HG02885 (cell line): ENCODE measurements at regions not wholly inside any gene's neighbourhood (a gene's known extent, or its start where the extent isn't known, plus 50 kb on each side); places are given as distances from the start of the nearest gene placed in this dataset.

ENCODE experiments used
- ATAC-seq: cut with Tn5 transposase; IDR thresholded peaks from one replicate; pipeline ENCODE4 v1.9.1; 2021; ENCODE audit warnings: mild to moderate bottlenecking; ENCODE audit not compliant: unreplicated experiment, poor library complexity

- no peak for ATAC-seq
Observed at GRCh38 chr21:21715266-21715969, 717.2 kb downstream of the NCAM2 start.

- ATAC-seq, result no peak
Observed at GRCh38 chr21:21722731-21723130, 724.5 kb downstream of the NCAM2 start.

DNA sequence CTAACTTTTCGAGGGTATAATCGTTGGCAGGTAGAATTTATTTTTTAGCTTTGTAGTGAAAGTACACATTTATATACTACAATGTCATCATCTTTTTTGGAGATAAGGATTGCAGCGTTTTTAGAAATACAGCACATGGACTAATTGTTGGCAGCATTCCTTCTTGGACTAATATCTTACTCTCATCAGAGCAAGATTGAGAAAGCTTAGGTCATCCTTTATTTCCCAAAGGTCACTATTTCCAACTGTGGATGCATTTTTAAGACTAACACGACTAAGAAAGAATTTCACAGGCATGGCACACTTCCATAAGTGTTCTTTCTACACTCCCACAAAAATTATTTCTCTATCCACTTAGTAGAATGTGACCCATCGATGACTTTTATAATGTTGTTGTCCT is 732.3 kb downstream of the NCAM2 start:
- ATAC-seq, result no peak

GRCh38 chr21:21731626-21732025 is 733.4 kb downstream of the NCAM2 start:
- ATAC-seq, result no peak

GRCh38 chr21:21734088-21734487 is 735.9 kb downstream of the NCAM2 start:
- no peak for ATAC-seq

DNA sequence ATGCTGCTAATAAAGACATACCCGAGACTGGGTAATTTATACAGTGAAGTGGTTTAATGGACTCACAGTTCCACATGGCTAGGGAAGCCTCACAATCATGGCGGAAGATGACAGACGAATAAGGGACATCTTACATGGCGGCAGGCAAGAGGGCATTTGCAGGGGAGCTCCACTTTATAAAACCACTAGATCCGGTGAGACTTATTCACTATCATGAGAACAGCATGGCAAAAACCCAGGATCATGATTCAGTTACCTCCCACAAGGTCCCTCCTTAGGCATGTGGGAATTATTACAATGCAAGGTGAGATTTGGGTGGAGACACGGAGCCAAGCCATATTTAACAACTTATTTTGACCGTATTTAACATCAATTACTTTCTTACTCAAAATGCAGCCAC is 739.0 kb downstream of the NCAM2 start:
- ATAC-seq, result no peak

DNA sequence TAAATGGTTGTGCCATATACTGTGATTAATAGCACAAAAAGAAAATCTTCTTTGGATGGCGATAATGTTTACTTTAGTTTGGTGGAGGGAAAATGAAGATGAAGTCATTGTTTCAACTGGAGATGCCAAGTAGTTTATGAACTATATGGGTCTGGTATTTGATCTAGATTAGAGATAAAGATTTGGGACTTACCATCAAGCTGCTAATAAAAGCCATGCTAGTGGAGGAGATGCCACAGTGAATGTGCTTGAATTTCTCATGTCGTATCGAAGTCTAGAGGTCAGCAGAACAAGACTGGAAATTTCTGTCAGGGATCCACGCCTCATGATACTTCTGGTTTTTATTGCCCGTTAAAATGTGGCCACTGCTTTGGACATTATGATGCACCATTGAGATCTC is 742.0 kb downstream of the NCAM2 start:
- ATAC-seq, result no peak

GRCh38 chr21:21750124-21750825 is 752.1 kb downstream of the NCAM2 start:
- ATAC-seq, result no peak

GRCh38 chr21:21751286-21751685 is 753.1 kb downstream of the NCAM2 start:
- peak; percentile 77 for ATAC-seq

GRCh38 chr21:21762855-21763254 is 764.6 kb downstream of the NCAM2 start:
- no peak for ATAC-seq

DNA sequence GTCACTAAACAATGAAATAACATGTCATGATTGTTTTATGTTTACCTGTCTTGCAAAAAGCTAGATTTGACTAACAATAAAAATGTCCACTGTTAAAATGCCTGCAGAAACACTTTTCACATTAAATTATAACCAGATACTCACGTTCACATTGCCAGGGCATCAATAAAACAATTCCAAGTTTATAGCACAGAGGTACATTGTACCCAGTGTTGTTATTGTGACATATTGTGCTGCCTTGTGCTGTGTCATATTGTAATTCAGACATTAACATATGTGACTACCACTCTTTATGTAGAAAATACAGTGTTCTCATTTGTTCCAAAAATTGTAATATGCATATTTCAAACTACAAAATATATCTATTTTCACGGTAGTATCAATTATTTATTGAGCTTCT is 766.1 kb downstream of the NCAM2 start:
- no peak for ATAC-seq

DNA sequence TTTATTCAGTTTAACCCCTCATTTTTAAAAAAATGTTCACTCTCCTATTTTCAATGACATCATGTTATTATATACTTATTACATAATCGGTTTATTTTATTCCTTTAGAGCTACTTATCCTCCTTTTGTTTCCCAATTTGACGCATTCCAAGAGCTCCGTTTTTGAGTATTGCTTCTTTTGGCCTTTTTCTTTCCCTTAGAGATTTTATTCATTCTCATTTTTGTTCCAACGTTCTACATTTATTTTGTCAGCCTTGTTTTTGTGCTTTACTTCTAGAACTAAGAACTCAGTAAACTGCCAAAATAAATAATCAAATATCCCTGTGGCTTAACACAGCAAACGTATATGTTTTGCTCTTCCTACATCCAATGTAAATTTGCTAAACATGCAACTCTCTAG is 769.1 kb downstream of the NCAM2 start:
- ATAC-seq, result no peak

DNA sequence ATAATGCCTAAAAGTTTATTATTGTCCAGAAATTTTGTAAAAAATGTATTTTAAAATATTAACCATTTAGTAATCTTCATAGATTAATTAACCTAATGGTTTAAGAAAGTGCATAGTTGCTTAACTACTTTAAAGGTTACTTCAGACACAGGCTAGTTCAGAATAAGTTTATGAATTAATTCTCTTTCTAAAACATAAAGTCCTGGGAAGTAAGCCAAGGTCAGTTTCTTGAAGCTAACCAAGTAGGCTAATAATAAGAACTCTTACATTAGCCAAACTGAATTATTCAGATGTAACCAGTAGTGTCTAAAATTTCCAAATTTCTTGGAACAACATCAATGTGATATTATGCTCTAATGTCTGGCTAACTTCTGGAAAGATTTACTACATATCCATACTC is 790.4 kb downstream of the NCAM2 start:
- no peak for ATAC-seq

DNA sequence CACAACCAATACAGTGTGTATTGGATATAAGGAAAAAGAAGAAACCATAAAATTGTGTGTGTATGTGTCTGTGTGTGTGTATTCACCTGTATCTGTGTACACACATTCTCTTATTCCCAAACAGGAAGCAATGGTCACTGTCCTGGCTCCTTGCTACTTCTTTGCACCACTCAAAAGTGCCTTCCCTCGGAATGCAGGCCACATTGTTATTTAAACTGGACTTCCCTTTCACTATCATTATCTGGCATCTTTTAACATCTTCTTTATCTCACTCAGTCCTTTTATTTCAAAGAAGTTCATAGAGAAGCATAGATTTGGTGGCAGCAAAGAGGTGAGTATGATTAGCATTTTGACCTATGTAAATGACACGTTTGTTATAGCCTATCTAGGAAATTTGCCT is 803.7 kb downstream of the NCAM2 start:
- no peak for ATAC-seq

- ATAC-seq, result no peak
Observed at GRCh38 chr21:21806711-21807597, 808.7 kb downstream of the NCAM2 start.

- no peak for ATAC-seq
Observed at GRCh38 chr21:21807598-21807903, 809.3 kb downstream of the NCAM2 start.

DNA sequence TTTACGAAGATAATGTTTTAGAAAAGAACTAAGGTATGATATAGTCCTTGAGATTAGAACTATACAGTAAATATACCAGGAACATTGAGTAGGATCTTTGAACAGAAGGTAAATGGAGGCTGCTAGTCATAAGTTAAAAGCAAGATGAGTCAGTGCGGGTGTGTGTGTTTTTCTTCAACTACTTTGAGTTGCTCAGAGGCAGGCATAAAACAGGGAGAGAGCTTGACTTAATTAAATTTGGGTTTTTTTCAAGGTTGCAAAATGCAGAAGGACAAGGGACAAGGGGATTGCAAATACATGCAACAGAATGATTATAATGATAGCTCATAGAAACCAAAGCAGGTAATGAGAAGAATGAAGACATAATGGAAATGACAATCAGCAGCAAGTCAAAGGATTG is 815.1 kb downstream of the NCAM2 start:
- ATAC-seq, result no peak

DNA sequence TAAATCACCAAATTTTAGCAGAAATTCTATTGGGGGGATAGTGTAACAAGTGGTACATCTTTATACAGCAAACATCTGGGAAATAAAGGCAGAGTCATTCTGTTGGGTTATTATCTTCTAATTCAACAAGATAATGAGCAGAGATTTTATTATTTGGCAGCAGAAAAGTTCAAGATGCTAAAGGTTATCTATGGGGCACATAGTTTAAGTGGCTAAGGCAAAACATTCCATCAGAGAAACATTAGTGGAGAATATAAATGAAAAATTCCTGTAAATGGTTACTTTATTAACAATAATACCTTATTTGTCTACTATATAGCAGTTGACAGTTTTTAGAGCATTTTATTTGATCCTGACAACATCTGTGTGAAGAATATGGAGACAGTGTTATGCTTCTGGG is 815.7 kb downstream of the NCAM2 start:
- ATAC-seq, result no peak

DNA sequence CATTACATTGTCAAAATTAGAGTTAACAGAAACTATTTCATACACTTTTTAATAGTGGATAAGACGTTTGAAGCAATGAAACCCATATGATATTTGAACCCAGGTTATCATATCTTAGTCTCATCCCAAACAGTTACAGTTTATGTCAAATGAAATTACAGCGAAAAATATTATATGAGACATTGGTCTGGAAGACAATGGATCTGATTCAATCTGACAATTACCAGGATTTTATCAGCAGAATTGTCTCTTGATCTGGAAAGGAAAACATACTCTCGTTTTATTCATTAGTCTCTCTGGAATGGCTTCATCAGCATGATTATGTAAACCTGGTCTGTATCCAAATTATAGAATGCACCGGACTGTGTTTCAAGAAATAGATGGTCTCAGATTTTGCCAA is 818.6 kb downstream of the NCAM2 start:
- no peak for ATAC-seq

- no peak for ATAC-seq
Observed at GRCh38 chr21:21818898-21819297, 820.7 kb downstream of the NCAM2 start.

DNA sequence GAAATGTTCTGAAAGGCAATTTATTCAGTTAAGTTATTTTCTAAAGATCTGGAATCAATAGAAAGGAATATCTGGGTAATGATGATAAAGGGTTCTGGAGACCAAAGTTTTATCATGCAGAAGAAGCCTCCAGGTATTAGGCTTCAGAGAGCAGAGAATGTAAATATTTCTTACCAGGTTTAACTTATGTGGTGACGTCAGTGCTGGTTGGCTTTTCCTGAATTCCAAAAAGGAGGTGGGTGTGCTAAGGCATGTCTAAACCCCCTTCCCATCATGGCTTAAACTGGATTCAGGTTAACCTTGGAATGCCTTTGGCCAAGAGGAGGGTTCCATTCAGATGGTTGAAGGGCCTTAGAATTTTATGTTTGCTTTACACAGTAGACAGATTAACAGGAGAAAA is 829.9 kb downstream of the NCAM2 start:
- ATAC-seq, result no peak
